Iris pigment epithelial cell (primary cell): ENCODE measurements at regions not wholly inside any gene's neighbourhood (a gene's known extent, or its start where the extent isn't known, plus 50 kb on each side); places are given as distances from the start of the nearest gene placed in this dataset.
"Not testable (repeated sequence)": the region's sequence is repeated elsewhere in the genome, so short reads cannot be mapped to it uniquely, and the experiment has no call there.

Experiments used
- DNase-seq: peaks from one replicate; pipeline ENCODE4 v3.0.0-alpha.2; 2011; ENCODE audit warnings: low read depth

DNA sequence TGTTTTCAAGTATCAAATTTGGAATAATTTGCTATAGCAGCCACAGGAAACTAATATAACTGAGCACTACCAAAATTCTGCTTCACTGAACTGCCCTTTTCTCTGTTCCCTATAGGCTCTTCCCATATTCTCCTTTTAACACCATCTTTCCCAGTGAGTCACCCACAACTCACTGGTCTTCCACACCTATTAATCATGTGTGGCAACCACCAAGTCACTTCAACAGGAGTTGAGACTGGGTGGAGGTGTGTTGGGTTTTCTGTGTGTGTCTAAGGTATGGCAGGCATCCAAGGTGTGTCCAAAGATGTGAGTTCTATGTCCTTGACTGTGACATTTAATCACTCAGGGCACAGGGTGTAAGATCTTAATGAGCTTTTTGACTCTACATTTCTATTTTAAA, 610.0 kb upstream of the CDH11 start:
- DNase-seq: no peak

DNA sequence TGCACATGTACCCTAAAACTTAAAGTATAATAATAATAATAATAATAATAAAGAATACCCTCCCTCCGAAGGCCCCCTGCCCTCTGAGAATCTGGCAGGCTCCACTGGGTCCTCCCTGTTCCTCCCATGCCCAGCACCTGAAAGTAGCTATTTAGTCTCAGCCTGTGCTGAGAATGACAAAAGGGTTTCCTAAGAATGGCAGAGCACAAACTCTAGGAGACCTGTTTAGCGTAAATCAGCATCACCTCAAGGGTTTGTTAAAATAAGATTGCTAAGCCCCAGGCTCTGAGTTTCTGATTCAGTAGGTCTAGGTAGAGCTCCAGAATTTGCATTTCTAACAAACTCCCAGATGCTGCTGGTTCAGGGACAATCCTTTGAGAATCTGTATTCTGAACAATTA, 606.8 kb upstream of the CDH11 start:
- DNase-seq: no peak

DNA sequence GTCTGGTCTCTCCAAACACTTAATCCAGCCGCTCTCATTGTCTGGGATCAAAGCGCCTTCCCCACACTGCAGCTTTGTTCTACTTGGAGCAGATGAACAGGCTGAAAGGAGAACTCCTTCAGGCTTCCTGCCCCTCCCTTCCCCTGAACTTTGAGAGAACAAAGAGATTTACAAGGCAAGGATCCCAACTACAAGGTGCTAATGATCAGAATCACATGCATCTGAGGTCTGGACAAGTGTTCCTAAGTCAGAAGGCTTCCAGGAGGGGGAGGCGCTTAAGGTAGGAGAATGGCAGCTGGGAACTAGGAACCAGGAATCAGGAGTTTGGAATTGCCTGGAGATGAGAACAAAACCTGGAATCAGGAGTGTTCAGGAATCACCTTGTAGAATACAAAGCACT, 606.3 kb upstream of the CDH11 start:
- DNase-seq: no peak

DNA sequence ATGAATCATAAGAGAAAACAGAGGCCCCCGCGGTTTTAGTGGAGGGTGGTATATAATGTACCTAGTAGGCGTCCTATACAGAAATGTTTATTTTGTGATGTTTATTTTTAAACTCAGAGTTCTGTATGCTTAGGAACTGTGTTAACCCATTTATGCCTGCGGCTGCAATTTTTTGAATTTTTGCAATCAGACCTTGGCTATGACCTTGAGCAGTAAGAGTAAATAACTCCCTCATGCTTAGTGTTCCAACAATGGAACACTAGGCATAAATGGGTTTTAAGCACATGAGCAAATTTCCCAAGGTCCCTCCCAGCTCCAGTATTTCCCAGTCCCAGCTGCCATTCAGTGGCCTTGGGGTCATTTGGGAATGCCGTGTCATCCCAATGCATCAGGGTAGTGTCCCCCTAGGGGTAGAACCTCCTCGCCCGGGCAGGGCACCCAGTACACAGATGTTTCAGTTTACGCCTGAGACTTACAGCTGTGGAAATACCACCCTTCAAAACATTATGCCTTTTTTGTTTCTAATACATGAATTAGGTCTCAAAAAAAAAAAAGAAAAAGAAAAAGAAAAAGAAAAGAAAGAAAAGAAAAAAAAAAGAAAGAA, 605.8 kb upstream of the CDH11 start:
- no peak for DNase-seq

DNA sequence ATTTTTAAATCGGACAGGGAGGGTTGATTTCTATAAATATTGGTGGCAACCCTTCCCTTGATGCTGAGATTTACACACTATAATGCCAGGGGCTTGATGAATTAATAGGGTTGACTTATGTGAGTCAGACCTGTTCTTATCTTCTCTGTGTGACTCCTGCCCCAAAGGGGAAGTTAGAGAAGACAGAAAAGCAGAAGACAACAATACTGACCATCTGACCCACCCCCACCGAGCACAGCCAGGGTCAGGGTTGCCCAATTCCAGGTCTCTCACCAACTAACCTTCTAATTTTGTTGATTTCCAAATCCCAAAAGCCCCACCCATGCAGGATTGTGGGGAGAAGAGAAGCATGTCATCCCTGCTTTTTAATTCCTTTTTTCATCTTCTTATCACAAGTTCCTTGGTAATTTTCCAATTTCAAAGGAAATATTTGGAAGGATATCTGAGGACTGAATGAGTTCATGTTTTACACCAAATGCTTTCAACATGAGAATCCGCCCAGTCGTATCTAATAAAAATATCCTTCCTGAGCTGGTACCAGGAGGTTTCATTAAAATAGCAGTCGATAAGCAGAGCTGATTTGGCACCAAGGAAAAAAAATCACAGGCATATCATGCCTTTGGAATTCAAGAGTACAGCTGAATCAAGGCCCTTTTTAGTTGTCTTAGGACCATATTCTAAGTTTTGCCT, 603.4 kb upstream of the CDH11 start:
- peak; percentile 65 for DNase-seq

DNA sequence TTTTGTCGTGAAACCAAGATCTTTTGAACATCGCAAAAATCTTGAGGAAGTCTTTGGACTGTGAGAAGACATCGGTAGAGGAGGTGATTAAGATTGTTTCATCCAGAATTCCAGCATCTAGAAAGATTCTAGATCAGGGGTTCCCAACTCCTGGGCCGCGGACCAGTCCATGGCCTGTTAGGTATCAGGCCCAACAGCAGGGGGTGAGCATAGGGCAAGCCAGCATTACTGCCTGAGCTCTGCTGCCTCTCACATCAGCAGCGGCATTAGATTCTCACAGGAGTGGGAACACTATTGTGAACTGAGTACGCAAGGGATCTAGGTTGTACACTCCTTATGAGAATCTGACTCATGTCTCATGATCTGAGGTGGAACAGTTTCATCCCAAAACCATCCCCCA, 600.6 kb upstream of the CDH11 start:
- no peak for DNase-seq

DNA sequence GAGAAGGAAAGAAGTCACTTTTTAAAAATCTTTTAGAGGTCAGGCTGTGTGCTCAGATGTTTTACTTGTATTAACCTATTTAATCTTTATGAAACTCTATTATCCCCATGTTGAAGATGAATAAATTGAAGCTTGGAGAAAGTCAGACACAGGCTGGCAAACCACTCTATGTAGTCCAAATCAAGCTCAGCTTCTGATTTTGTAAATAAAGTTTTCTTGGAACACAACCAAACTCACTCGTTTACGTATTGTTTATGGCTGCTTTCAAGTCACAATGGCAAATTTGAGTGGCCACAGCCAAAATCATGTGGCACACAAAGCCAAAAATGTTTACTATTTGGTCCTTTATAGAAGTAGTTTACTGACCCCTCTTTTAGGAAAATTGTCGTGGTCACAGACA, 596.0 kb upstream of the CDH11 start:
- no peak for DNase-seq

DNA sequence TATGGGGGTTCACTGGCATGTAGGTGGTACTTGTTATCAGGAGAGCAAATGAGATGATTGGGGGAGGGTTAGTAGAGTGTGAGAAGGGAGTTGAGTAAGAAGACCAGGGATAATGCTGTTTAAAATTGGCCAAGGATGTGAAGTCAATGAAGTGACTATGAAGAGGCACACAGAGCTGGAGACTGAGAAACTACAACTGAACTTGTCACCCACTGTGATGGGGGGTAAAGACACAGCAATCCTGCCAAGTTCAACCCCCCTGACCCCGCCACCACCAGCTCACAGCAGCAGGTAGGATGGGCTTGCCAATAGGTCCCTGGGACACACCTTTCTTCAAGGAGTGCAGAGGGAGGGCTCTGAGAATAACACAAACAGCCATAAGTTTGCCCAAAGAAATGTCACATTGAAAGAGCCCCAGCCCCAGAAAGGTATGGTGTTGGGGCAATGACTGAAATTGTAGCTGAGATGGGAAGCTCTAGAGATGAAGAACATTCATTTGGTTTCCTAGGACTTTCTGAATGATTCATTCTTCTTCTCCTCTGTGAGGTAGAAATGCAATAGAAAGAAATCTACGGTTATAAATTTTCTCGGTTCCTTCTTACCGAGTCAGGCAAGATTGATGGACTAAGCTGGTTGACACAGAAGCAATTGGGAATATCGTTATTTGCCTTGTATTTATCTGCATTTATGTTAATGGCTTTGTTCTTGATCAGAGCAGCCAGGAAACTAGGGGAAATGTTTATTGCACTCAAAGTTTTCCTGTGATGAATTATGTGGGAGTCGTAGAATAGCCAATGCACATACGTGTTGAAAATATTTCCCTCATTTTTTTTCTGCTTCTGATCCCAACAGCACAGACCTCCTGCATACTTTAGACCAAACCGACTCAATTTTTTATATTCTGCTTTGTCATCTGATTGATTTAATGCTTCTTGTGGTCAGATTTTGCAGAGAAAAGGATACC, 595.2 kb upstream of the CDH11 start:
- DNase-seq: no peak

DNA sequence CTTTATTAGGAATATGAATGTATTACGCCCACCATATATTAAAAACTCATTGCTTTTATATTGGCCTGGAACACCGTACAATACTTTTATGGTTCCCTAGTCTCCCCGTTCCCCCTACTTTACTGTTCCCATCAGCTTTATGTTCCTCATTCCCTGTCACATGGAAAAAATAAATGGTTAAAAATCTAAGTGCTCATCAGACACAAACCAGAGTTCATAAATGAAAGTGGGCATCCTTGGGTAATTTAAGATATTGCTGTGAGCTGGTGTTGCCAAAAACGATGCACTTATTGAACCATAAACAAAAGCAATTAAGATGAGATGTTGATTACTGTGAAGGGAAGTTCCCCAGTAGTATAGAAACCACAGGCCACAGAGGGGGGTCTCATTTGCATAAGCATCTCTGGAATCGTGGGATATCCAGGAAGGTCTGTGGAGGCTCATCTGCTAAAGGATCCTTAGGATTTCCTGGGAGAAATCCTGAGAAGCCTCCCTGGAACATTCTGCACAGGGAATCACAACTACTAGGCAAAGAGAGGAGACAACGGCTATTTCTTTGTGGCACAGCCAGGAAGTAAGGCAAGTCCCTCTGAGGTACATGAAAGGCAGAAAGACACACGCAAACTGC, 591.4 kb upstream of the CDH11 start:
- no peak for DNase-seq

DNA sequence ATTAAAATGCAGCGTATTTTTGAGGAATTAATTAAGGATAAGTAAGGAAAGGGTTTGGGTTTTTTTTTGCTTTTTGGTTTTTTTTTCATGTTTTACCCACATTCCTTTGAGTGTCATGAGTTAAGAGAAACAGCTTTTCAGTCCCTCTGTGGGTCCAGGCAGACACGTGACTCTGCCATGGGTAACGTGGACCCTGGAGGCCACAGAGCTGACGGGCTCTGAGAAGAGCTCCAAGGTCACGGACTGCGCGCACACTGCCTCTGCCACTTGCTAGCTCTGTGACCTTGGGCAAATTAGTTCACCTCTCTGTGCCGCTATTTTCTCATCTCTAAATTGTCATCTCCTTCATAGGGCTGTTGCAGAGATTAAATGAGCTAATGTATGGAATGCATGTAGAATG, 588.2 kb upstream of the CDH11 start:
- DNase-seq: no peak

DNA sequence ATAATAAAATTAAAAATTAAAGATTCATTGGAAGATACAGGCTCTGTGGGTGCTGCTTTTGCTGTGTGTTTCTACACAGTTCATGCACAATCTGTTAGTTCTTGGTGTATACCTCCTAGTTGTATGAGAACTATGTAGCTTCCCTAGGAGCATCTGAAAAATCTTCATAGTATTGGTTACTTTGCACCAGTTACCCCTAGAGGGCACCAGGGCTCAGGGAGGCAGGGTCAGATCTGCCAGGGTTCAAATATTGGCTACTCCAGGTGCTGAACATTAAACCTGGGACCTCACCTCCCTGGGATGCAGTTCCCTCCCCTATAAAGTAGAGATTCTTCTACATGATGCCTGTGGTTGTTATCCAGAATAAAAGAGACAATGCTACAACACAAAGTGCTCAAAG, 583.0 kb upstream of the CDH11 start:
- DNase-seq: no peak

DNA sequence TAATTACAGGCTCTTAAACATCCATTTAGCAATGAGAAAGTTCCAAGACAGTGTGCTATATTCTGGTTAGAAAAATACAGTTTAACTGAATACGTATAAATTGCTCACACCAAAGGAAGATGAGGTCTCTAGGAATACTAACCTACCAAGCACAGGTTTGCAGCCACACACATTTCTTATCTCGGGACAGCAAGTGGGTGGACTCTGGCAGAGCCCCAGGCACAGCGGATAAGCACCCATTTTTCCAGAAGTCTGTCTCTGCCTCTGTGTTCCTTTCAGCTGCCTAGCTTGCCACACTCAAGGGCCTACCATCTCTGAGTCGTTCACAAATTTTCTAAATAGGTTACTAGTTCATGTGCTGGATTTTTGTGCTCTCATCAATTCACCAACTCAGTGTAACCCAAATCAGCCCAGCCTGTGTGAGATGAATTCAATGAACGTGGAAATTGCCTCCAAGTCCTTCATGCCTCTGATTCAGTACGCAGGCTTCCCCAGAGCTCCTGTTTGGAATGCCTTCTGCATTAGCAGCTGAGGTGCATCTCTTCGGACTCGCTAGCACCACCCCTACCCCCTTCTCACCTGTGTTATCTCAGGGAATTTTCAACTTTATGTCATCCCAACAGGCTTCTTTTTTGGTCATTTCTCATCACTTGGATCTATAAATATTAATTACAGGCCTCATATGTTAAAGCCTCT, 581.0 kb upstream of the CDH11 start:
- peak; percentile 30 for DNase-seq

DNA sequence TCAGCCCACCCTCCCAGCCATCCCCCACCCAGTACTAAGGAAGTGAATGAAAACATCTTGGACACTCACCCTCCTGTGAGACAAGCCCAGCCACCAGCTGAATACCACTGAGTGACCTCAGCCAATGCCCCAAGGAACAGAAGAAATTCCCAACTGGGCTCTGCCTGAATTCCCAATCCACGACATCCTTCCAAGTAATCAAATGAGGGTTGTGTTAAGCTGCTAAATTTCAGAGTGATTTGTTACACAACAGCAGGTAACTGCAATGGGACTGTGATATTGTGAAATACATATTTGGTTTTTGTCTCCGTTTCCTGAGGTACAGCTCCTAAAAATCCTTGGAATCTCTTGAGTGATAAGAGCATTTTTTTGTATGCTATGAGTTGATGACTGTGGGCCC, 578.7 kb upstream of the CDH11 start:
- no peak for DNase-seq

DNA sequence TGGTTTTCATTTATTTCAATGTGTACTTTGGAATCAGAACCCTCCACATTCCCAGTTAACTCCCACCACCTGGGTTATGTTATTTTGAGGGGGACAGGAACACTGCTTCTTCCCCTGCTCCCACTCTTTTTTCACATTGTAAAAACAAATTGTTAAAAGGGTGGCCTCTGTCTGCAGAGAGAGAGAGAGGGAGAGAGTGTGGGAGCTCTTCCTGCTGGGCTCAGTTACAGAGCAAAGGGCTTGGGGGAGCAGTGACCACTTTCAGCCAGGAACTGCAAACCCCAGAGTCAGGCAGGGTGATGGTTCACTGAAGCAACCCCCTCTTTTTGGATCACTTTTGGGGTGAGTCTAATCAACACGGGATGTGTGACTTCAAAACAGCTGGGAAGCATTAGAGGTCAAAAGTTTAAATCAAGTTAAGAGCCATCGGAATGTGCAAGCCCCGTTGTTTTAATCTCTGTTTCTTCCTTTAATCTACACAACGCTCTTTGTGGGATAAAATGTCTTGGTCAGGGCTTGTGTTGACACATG, 577.0 kb upstream of the CDH11 start:
- peak; percentile 82 for DNase-seq

DNA sequence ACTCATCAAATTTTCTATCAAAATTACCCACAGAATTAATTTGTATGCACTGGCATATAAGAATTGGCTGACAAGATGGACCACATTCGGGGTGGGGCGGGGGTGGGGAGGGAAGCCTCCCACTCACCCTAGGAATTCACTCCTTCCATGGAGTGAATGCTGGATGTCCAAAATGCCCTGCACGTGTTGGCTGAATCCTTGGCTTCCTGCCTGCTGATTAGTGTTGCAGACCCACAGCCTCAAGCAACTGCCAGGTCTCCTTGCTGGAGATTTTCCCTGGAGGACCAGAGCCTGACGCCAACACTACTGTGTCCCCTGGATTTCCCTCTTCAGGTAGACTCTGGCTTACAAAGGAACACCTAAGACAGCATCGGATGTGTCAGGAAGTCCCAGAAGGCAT, 575.7 kb upstream of the CDH11 start:
- no peak for DNase-seq

DNA sequence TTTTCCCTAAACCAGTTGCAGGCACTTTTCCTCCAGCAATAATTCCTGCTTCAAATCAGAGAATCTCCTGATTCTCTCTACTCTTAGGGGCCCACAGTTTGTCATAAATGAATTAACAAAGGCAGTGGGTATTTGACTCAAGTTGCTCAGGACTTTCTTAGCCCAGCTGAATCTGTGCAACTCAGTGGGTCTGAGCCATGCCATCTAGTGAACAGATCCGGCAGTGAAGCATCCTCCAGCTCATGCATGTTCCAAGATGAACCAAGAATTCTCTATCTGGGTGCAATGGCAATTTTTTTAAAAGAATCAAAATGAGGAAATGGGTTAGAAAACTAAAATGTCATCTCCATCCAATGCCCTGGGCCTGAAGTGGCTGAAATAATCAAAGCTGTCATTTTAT, 575.2 kb upstream of the CDH11 start:
- no peak for DNase-seq

DNA sequence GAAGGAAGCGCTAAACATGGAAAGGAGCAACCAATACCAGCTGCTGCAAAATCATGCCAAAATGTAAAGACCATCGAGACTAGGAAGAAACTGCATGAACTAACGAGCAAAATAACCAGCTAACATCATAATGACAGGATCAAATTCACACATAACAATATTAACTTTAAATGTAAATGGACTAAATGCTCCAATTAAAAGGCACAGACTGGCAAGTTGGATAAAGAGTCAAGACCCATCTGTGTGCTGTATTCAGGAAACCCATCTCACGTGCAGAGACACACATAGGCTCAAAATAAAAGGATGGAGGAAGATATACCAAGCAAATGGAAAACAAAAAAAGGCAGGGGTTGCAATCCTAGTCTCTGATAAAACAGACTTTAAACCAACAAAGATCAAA, 570.0 kb upstream of the CDH11 start:
- not testable (repeated sequence) for DNase-seq

DNA sequence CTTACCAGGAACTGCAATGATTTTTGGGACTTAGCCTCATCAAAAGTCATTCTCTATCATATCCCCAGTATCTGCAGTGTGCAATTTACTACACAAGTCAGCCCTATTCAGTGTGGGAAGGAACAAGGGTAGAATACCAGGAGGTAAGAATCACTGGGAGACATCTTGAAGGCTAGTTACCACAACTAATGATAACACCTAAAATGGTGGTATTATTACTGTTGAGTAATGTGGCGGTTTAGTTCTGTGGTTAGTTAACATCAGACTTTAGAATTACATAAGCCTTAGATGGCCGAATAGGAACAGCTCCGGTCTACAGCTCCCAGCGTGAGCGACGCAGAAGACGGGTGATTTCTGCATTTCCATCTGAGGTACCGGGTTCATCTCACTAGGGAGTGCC, 567.9 kb upstream of the CDH11 start:
- no peak for DNase-seq

DNA sequence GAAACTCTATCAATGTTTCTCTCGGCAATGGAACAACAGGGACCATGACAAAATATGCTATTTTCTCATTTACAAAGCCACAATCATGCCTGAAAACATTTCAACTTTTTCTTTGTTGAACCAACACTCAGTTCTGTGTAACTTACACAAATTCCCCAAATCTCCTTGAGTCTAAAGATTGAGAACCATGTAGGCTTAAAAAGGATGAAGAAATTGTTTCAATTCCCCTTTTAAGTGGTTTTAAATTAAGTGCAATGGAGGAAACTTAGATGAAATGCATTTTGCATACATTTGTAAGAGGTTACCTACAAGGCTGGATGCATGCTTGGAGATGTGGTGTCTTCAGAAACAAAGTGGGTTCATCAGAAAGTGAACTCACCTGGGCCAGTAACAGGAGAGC, 566.4 kb upstream of the CDH11 start:
- no peak for DNase-seq

DNA sequence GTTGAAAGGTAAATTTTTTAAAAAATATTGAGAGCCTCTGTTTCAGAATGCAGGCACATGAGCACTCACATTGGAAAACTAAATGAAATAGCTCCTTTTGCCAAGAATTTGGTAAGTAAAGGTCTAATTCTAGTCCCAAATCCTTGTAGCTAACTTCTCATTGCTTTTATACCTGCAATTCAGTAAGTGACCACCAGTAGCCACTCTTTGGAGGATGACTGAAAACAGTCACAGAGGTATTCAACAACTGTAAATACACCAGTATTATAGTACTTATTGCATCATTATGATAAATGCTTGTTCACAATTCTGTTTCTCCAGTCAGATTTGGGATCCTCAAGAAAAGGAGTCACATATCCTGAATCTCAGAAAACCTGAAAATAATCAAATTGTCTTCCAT, 562.4 kb upstream of the CDH11 start:
- DNase-seq: no peak

DNA sequence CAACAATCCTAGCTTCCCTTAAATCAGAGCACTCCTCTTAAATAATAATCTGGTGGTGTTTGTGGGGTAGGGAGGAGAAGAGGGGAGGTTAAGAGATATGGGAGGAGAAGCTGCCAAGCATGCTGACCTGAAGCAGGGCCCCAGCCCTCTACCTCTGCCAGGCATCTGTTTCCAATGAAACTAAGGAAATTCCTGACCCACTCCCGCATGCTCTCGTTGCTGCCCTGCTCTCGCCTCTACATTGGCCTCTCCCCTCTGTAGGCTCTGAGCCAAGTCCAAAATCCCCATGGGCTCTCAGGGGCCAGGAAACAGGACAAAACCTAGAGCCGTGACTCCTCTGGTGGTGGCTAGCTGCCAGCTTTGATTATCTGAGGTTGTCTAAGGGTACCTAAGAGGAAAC, 559.5 kb upstream of the CDH11 start:
- no peak for DNase-seq

DNA sequence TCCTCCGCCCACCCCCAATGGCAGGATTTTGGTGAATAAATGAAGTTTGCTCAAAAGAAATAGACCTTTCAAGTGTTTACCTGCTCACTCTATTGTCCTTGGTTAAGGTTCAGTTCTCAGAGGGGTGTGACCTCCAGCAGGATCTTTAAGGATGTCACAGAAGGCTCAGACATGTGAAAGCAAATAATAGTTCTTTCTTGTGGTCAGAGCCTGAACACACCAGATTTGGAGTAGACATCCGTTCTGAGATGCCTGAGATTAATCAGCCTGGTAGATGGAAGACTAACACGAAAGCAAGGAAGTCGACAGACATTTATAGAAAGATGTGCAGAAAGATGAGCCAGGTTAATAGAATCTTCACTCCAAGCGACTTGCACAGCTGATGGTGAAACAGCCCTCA, 557.9 kb upstream of the CDH11 start:
- DNase-seq: no peak
